H9 (cell line): ENCODE measurements at regions not wholly inside any gene's neighbourhood (a gene's known extent, or its start where the extent isn't known, plus 50 kb on each side); places are given as distances from the start of the nearest gene placed in this dataset.

Experiments used
- DNase-seq: peaks from one replicate; pipeline ENCODE4 v3.0.0-alpha.2; 2017
- H2AFZ ChIP-seq: one replicate; pipeline ENCODE4 v1.6.1; 2013; ENCODE audit warnings: mild to moderate bottlenecking, low read length, control low read depth, moderate library complexity
- H2AK5ac ChIP-seq: 2 replicates; pipeline ENCODE4 v1.6.1; 2013; ENCODE audit warnings: low read length, control low read depth, mixed read lengths; ENCODE audit not compliant: insufficient read length
- H2BK120ac ChIP-seq: one replicate; pipeline ENCODE4 v1.6.1; 2013; ENCODE audit warnings: low read depth, mild to moderate bottlenecking, low read length, control low read depth, inconsistent platforms; ENCODE audit not compliant: poor library complexity, severe bottlenecking
- H2BK12ac ChIP-seq: 2 replicates; pipeline ENCODE4 v1.6.1; 2013; ENCODE audit warnings: low read length, control low read depth, mixed read lengths, low read depth; ENCODE audit not compliant: insufficient read length
- H2BK15ac ChIP-seq: 2 replicates; pipeline ENCODE4 v1.6.1; 2013; ENCODE audit warnings: low read depth, low read length, control low read depth
- H2BK20ac ChIP-seq: one replicate; pipeline ENCODE4 v1.6.1; 2013; ENCODE audit warnings: low read depth, mild to moderate bottlenecking, low read length, control low read depth, inconsistent platforms; ENCODE audit not compliant: poor library complexity, severe bottlenecking
- H2BK5ac ChIP-seq: 2 replicates; pipeline ENCODE4 v1.6.1; 2013; ENCODE audit warnings: low read length, control low read depth, mixed read lengths; ENCODE audit not compliant: insufficient read length
- H3K14ac ChIP-seq: 2 replicates; pipeline ENCODE4 v1.6.1; 2013; ENCODE audit warnings: low read length, control low read depth; ENCODE audit not compliant: insufficient read depth
- H3K18ac ChIP-seq: 2 replicates; pipeline ENCODE4 v1.6.1; 2013; ENCODE audit warnings: low read depth, mild to moderate bottlenecking, mixed read lengths, low read length, control low read depth; ENCODE audit not compliant: insufficient read length
- H3K23ac ChIP-seq: 2 replicates; pipeline ENCODE4 v1.6.1; 2013; ENCODE audit warnings: low read length, control low read depth, mixed read lengths, low read depth; ENCODE audit not compliant: insufficient read length
- H3K23me2 ChIP-seq: 2 replicates; pipeline ENCODE4 v1.6.1; 2013; ENCODE audit warnings: low read depth, mild to moderate bottlenecking, mixed read lengths, low read length, control low read depth; ENCODE audit not compliant: insufficient read length, poor library complexity, severe bottlenecking
- H3K27ac ChIP-seq: 2 replicates; pipeline ENCODE4 v1.5.1; 2013; ENCODE audit warnings: low read length, control low read depth, mixed read lengths, low read depth; ENCODE audit not compliant: insufficient read length
- H3K27me3 ChIP-seq: 2 replicates; pipeline ENCODE4 v1.6.1; 2013; ENCODE audit warnings: low read length, control low read depth, inconsistent platforms; ENCODE audit not compliant: insufficient read depth
- H3K4ac ChIP-seq: 2 replicates; pipeline ENCODE4 v1.6.1; 2013; ENCODE audit warnings: low read depth, mild to moderate bottlenecking, control low read depth, inconsistent platforms, low read length, moderate library complexity
- H3K4me1 ChIP-seq: 2 replicates; pipeline ENCODE4 v1.6.1; 2013; ENCODE audit warnings: low read length, control low read depth, inconsistent platforms; ENCODE audit not compliant: insufficient read depth
- H3K4me2 ChIP-seq: 2 replicates; pipeline ENCODE4 v1.6.1; 2013; ENCODE audit warnings: low read length, control low read depth, mixed read lengths; ENCODE audit not compliant: insufficient read length, insufficient read depth
- H3K56ac ChIP-seq: 2 replicates; pipeline ENCODE4 v1.6.1; 2013; ENCODE audit warnings: low read depth, mild to moderate bottlenecking, mixed read lengths, low read length, control low read depth; ENCODE audit not compliant: insufficient read length
- H3K79me1 ChIP-seq: 2 replicates; pipeline ENCODE4 v1.6.1; 2013; ENCODE audit warnings: low read depth, mild to moderate bottlenecking, moderate library complexity, low read length, control low read depth, inconsistent platforms; ENCODE audit not compliant: insufficient read depth, poor library complexity, severe bottlenecking
- H3K79me2 ChIP-seq: 2 replicates; pipeline ENCODE4 v1.6.1; 2013; ENCODE audit warnings: low read length, control low read depth, inconsistent platforms; ENCODE audit not compliant: insufficient read depth
- H3K9ac ChIP-seq: 2 replicates; pipeline ENCODE4 v1.6.1; 2013; ENCODE audit warnings: low read length, control low read depth, mixed read lengths; ENCODE audit not compliant: insufficient read length; ENCODE audit errors: extremely low read depth
- H3K9me3 ChIP-seq: one replicate; pipeline ENCODE4 v1.6.1; 2013; ENCODE audit warnings: low read depth, low read length, inconsistent platforms; ENCODE audit not compliant: control insufficient read depth
- H3T11ph ChIP-seq: one replicate; pipeline ENCODE4 v1.6.1; 2013; ENCODE audit warnings: mild to moderate bottlenecking, low read length, control low read depth, inconsistent platforms
- H4K20me1 ChIP-seq: one replicate; pipeline ENCODE4 v1.6.1; 2013; ENCODE audit not compliant: control insufficient read depth, insufficient read length, insufficient read depth
- H4K5ac ChIP-seq: 2 replicates; pipeline ENCODE4 v1.6.1; 2013; ENCODE audit warnings: low read depth, mild to moderate bottlenecking, mixed read lengths, low read length, control low read depth; ENCODE audit not compliant: insufficient read length
- H4K8ac ChIP-seq: replicated peaks from 2 replicates; pipeline ENCODE4 v1.6.1; 2013; ENCODE audit warnings: low read length, control low read depth, mixed read lengths, low read depth; ENCODE audit not compliant: insufficient read length
- H4K91ac ChIP-seq: 2 replicates; pipeline ENCODE4 v1.6.1; 2013; ENCODE audit warnings: low read depth, mild to moderate bottlenecking, moderate library complexity, mixed read lengths, low read length, control low read depth; ENCODE audit not compliant: insufficient read length
- H3K27ac Mint-ChIP-seq, 3 experiments: 2 replicates in 2 of 3; 3 replicates in 1 of 3; pipeline ENCODE4 v1.8.0; 2020 to 2021; ENCODE audit warnings: mixed read lengths in 3 of 3, mild to moderate bottlenecking in 1 of 3, moderate library complexity in 1 of 3
- H3K27me3 Mint-ChIP-seq: 2 replicates; pipeline ENCODE4 v1.8.0; 2021; ENCODE audit warnings: low read depth, mild to moderate bottlenecking, moderate library complexity, mixed read lengths
- H3K36me3 Mint-ChIP-seq, 3 experiments: 2 replicates in 2 of 3; 3 replicates in 1 of 3; pipeline ENCODE4 v1.8.0; 2020 to 2021; ENCODE audit warnings: low read depth in 3 of 3, mixed read lengths in 3 of 3; ENCODE audit not compliant: insufficient read depth in 1 of 3
- H3K4me1 Mint-ChIP-seq, 2 experiments: 2 replicates each; pipeline ENCODE4 v1.8.0; 2020; ENCODE audit warnings: mixed read lengths in 2 of 2
- H3K4me3 Mint-ChIP-seq, 2 experiments: 2 replicates in 1 of 2; 3 replicates in 1 of 2; pipeline ENCODE4 v1.8.0; 2020 to 2021; ENCODE audit warnings: mild to moderate bottlenecking in 2 of 2, mixed read lengths in 2 of 2, moderate library complexity in 1 of 2
- H3K9me3 Mint-ChIP-seq, 2 experiments: 2 replicates in 1 of 2; 3 replicates in 1 of 2; pipeline ENCODE4 v1.8.0; 2020; ENCODE audit warnings: mild to moderate bottlenecking in 2 of 2, mixed read lengths in 2 of 2, moderate library complexity in 1 of 2
- WGBS: extraction: QIAGEN DNeasy Blood & Tissue Kit; methylation state at CpG from one replicate; pipeline ENCODE4 v1.1.7; 2013; ENCODE audit warnings: missing lambda C conversion rate, low lambda C conversion rate, mixed read lengths; ENCODE audit not compliant: insufficient read length; ENCODE audit errors: extremely low coverage; 5-methylcytosine and 5-hydroxymethylcytosine counted together
- TF ChIP-seq, protein P1 (sequence below): fragments of 200-600 bp; sonication (generic); conservative IDR thresholded peaks from 3 replicates; pipeline ENCODE4 v1.8.0; 2021; ENCODE audit warnings: antibody characterized with exemption, mild to moderate bottlenecking

DNA sequence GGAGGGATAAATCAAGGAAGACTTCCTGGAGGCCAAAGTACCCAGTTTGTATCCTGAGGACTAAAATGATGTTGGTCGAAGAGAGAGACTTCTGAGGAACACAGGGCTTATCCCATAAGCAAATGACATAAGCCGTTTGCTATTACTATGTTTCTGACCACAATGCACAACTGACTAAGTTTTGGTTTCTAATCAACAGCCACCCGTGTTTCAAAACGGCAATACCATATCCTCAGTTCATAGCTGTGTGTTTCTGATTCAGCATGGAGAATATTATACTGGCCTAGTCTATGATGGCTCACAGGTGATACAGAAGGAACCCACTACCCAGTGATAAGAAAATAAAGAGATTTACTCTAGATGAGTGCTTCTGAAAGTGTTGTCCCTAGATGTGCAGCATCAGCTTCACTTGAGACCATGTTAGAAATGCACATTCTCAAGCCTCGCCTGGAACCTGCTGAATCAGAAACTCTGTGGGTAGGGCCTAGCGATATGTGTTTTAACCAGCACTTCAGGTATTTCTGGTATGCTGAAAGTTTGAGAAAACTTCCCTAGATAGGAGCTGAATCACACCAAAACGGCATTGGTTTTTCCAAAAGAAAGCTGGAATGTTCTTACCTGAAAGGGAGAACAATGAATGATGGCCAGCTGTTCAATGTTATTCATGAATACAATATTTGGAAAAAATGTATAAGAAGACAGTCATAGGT lies 639.7 kb upstream of the NR2F2 start:
- H3K56ac ChIP-seq: no peak overlapping the region
- H4K20me1 ChIP-seq: no peaks in the 10 kb centered on the region
- no peak overlapping the region for H2AFZ ChIP-seq
- no peak overlapping the region for H3K4me3 Mint-ChIP-seq
- TF ChIP-seq, protein P1, sequence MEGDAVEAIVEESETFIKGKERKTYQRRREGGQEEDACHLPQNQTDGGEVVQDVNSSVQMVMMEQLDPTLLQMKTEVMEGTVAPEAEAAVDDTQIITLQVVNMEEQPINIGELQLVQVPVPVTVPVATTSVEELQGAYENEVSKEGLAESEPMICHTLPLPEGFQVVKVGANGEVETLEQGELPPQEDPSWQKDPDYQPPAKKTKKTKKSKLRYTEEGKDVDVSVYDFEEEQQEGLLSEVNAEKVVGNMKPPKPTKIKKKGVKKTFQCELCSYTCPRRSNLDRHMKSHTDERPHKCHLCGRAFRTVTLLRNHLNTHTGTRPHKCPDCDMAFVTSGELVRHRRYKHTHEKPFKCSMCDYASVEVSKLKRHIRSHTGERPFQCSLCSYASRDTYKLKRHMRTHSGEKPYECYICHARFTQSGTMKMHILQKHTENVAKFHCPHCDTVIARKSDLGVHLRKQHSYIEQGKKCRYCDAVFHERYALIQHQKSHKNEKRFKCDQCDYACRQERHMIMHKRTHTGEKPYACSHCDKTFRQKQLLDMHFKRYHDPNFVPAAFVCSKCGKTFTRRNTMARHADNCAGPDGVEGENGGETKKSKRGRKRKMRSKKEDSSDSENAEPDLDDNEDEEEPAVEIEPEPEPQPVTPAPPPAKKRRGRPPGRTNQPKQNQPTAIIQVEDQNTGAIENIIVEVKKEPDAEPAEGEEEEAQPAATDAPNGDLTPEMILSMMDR: no peak
- H2BK5ac ChIP-seq: no peak overlapping the region
- no peaks in the 10 kb centered on the region for H3K27me3 Mint-ChIP-seq
- H3K27ac Mint-ChIP-seq: no peak overlapping the region; a peak in 1 of 7 replicates
- WGBS: no CpG with 5 or more reads among the region's 7 CpGs
- no peak overlapping the region for H2BK120ac ChIP-seq
- H3K9me3 Mint-ChIP-seq: peaks cover 16 to 18% of the 10 kb centered on the region in 2 experiments
- H3K27ac ChIP-seq: no peak overlapping the region
- no peak overlapping the region for H2BK20ac ChIP-seq
- H2AK5ac ChIP-seq: no peak overlapping the region
- peaks cover 0 to 13% (median 7%) of the 10 kb centered on the region in 3 experiments; a peak in 3 of 7 replicates for H3K36me3 Mint-ChIP-seq
- H3K23me2 ChIP-seq: no peaks in the 10 kb centered on the region
- H3K4me1 ChIP-seq: no peaks in the 10 kb centered on the region
- H3K14ac ChIP-seq: no peak overlapping the region
- H3K4me2 ChIP-seq: no peak overlapping the region
- no peak overlapping the region for H3T11ph ChIP-seq
- no peak overlapping the region for H3K9ac ChIP-seq
- H2BK15ac ChIP-seq: no peak overlapping the region
- H2BK12ac ChIP-seq: no peak overlapping the region
- H4K91ac ChIP-seq: no peak overlapping the region
- H3K4me1 Mint-ChIP-seq: no peaks in the 10 kb centered on the region
- DNase-seq: no peak
- H3K23ac ChIP-seq: no peak overlapping the region
- no peak overlapping the region for H3K4ac ChIP-seq
- no peak overlapping the region for H4K5ac ChIP-seq
- H3K79me2 ChIP-seq: no peaks in the 10 kb centered on the region
- no peak overlapping the region for H4K8ac ChIP-seq
- no peaks in the 10 kb centered on the region for H3K9me3 ChIP-seq
- no peak overlapping the region for H3K18ac ChIP-seq
- no peaks in the 10 kb centered on the region for H3K79me1 ChIP-seq
- H3K27me3 ChIP-seq: no peaks in the 10 kb centered on the region
